ENCODE measurements at regions not wholly inside any gene's neighbourhood (a gene's known extent, or its start where the extent isn't known, plus 50 kb on each side); places are given as distances from the start of the nearest gene placed in this dataset.

DNA sequence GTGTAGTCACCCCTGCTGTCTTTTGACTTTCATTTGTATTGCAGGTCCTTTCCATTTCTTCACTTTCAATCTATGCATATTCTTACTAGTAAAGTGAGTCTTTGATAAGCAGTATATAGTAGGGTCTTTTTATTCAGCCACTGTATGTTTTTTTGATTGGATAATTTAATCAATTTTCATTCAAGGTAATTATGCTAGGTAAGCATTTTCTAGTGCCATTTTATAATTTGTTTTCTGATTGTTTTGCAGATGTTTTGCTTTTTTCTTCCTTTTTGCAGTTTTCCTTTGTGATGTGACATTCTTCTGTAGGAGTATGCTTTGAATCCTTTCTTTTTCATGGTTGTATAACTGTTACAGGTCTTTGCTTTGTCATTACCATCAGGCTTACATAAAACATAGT is 504.3 kb upstream of the GBE1 start:
- no peak for TF ChIP-seq CTCF (IDR thresholded peaks at IDR 0.05)
- TF ChIP-seq POLR2A (IDR thresholded peaks at IDR 0.05), result no peak
